IPS-18c (cell line): ENCODE measurements at regions not wholly inside any gene's neighbourhood (a gene's known extent, or its start where the extent isn't known, plus 50 kb on each side); places are given as distances from the start of the nearest gene placed in this dataset.
"Not testable (repeated sequence)": the region's sequence is repeated elsewhere in the genome, so short reads cannot be mapped to it uniquely, and the experiment has no call there.

Source experiments
- H3K4me3 ChIP-seq: 2 replicates; pipeline ENCODE4 v1.7.0; 2013; ENCODE audit warnings: low read depth, mild to moderate bottlenecking, low read length, moderate library complexity; ENCODE audit not compliant: insufficient read depth
- H3K9me3 ChIP-seq: one replicate; pipeline ENCODE4 v1.6.1; 2013; ENCODE audit warnings: mild to moderate bottlenecking, low read length, moderate library complexity; ENCODE audit not compliant: control insufficient read depth, insufficient read depth

DNA sequence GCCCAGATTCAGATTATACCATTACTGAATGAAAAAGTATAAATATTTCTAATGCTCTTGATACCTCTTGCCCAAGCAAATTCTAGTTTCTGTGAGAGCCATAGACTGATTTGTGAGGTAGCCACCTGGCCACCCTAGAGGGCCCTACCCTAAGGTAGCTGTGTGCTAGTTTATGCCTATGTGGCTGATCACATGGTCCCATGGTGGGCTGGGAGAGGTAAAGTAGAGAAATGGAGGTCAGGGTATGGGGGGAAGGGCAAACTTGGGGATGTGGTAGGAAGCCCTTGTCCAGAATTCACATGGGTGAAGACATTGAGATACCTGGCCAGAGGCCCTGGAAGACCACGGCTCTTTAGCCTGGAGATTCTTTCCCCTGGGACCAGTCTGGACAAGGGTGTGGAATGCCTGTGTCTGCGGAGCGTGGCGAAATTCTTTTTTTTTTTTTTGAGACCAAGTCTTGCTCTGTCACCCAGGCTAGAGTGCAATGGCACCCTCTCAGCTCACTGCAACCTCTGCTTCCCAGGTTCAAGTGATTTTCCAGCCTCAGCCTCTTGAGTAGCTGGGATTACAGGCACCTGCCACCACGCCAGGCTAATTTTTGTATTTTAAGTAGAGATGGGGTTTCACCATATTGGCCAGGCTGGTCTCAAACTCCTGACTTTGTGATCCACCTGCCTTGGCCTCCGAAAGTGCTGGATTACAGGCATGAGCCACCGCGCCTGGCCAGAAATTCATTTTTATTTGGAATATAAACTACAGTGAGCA is 639.4 kb downstream of the ACTR3B start:
- peaks cover 1% of the 10 kb centered on the region for H3K9me3 ChIP-seq

DNA sequence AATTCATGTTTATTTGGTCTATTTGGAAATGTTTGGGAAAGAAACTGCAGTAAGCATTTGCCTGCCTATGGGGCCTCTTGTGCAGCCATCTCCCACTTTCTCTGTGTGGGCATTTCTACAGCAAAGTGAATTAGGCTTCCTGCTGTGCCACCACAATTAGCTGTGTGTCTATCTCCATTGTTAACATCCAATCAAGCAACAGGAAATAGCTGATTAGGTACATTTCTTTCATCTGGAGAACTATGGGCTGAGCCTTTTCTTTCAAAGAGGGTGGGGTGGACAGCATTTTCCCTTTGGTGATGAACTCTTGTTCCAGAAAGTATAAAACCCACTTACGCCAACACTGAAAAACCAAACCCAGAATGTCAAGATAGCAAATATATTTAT is 640.0 kb downstream of the ACTR3B start:
- peaks cover 3% of the 10 kb centered on the region for H3K9me3 ChIP-seq
- H3K4me3 ChIP-seq, result no peak overlapping the region

More for the DNA sequence above, 639.4 kb downstream of the ACTR3B start:
- H3K4me3 ChIP-seq, result no peak overlapping the region

DNA sequence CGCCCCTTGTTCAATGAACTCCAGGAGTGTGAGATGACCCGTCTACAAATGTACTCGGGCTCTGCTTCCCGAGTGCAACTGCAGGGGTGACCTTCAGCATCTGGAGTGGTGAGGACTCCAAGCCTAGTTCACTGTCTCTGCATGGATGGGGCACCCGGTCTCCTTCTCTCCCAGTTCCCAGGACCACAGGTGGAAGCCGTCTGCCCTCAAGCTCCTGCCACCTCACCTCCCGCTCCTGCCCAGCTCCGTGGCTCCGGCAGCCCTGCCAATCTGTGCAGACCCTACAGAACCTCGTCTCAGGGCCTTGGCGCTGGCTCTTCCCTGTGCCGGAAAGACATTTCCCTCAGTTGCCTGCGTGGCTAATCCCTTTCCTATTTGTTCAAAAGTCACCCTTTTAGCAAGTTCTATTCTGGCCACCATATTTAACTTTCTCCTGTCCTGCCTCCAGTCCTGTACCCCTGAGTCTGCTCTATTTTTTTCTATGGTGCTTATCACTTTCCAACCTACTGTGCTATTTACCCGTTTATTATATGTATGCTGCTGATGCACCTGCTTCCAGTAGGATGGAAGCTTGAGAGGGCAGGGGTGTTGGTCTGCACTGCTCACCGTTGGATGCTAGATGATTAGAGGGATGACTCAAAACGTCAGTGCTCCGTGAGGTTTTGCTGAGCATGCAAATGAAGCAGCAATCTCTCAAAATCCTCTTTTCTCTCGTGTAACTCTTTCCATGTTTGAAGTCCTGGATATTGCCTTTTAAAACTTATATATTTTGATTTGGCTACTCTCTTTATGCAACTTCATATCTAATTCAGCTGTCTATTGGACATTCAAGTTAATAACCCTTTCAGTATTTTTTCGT is 641.4 kb downstream of the ACTR3B start:
- H3K4me3 ChIP-seq, result no peak overlapping the region
- H3K9me3 ChIP-seq, result peaks cover 3% of the 10 kb centered on the region

DNA sequence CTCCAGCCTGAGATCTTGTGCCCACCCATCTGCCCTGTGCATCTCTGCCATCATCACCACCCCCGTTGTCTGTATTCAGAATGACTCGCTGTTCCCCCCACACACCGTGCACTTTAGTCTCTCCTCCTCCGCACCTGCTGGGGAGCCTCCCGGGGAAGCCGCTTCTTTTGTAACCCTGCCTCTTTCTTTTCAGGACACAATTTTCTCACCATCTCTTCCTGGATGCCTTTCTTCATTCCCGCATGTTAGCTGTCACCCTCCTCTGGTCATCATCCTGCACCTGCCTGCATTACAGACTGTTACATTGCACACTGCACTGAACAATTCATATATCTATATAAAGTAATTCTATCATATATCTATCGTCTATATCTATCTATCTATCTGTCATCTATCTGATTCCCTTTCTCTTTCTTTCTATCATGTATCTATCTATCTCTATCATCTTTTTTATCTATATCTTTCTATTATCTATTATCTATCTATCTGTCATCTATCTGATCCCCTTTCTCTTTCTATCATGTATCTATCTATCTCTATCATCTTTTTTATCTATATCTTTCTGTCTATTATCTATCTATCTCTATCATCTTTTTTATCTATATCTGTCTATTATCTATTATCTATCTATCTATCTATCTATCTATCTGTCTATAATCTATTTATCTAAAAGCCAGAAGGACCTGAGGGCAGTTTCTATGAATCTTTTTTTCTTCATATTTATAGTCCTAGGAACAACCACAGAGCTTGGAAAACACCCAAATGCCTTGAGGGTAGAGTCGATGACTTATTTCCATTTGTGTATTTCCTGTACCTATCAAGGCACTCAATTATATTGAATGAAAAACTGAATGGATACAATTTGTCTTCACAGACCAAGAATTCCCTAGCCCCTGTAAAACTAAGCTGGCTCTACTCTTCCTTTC is 642.5 kb downstream of the ACTR3B start:
- no peak overlapping the region for H3K4me3 ChIP-seq
- H3K9me3 ChIP-seq, result peaks cover 3% of the 10 kb centered on the region

DNA sequence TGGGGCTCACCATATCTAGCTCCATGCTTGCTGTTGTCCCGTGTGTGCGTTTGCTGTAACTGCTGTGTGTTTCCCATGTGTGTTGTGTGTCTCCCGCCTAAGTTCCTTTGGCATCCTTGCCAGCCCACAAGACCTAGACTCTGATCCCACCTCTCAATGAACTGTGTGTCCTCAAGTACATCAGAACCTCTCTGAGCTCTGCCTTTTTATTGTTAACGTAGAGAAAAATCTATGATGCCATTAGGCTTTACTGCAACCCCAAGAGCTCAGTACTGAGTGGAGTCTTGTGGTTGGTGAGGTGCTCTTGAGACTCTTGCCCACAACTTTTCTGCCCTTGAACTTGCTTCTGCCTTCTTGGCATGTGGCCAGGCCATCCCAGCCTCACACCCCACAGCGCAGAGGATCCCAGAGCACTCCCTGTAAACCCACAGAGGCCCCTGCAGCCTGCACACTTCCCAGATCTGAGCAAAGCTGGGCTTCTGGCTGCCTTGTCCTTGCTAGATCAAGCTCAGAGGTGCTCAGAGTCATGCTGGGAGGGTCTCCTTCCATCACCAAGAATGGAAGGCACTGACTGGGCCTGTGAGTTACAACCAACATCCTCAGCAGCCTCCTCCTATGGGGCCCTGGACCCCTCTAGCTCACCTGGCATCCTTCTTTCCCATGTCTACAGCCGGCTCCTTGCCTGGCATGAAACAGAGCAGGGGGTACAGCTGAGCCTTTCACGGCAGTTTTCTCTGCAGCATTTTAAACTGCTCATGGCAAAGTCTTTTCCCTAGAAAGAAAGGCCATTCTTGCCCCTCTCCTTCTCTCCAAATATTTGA is 643.4 kb downstream of the ACTR3B start:
- peaks cover 3% of the 10 kb centered on the region for H3K9me3 ChIP-seq
- H3K4me3 ChIP-seq, result no peak overlapping the region

DNA sequence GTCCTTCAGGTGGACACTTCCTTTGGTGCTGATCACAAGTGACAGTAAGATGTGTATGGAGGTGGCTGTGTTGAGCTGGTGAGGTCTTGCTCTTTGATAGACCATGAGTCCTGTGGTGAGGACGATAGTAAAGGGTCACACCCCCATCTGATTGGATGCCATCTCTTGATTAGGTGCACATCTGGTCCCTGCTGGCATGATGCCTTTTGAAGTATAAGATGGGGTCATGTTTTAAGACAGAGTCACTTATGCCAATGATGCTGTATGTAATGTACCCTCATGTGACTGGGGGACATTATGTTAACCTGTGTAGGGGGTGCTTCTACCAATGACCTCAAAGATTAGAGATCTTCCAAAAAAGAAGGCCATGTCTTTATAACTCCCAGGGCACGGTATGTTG is 644.6 kb downstream of the ACTR3B start:
- H3K4me3 ChIP-seq, result no peak overlapping the region
- peaks cover 3% of the 10 kb centered on the region for H3K9me3 ChIP-seq

DNA sequence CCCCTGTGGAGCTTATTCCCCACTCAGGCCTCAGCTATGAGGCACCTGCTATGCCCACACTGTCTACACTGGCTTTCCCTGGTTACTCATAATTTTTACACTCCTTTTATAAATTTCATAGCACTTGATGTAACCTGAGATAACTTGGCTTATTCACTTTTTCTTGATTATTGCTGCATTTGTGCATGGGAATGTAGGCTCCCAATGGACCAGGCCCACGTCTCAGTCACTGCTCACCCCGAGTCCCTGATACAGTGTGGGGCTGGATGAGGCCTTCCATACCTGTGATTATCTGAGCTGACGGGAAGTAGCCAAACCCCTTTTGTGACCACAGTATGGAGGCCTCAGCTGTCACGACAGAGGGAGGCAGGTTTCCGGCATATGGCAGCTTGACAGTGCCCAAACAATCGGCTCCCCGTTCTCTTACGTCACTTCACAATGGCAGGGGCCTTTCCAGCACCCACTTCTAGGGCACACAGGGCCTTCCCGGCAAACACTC is 645.3 kb downstream of the ACTR3B start:
- H3K4me3 ChIP-seq, result no peak overlapping the region
- peaks cover 3% of the 10 kb centered on the region for H3K9me3 ChIP-seq

DNA sequence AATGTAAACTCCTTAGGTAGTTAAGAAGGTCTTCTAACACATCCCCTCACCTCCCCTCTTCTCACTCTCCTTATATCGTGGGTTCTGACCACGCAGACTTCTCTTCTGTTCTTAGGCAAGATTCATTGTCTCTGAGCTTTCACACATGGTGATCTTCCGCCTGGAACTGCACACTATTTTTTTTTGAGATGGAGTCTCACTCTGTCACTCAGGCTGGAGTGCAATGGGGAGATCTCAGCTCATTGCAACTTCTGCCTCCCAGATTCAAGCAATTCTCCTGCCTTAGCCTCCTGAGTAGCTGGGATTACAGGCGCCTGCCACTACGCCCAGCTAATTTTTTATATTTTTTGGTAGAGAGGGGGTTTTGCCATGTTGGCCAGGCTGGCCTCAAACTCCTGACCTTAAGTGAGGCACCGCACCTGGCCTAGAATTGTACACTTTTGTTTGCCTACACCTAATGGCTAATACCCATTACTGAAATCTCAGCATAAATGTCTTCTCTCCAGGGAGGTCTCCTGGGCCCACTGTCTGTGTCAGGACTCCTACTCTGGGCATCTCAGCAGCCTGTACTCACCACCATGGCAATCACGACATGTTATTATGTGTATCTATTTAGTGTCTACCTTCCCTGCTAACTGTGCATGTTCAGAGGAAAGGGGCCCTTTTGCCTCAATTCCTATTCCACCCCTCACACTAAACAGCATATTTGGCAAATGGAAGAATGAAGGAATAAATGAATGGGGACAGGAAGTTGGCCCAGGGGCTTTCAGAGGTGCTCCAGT is 646.3 kb upstream of the DPP6 start:
- H3K4me3 ChIP-seq, result no peak overlapping the region

DNA sequence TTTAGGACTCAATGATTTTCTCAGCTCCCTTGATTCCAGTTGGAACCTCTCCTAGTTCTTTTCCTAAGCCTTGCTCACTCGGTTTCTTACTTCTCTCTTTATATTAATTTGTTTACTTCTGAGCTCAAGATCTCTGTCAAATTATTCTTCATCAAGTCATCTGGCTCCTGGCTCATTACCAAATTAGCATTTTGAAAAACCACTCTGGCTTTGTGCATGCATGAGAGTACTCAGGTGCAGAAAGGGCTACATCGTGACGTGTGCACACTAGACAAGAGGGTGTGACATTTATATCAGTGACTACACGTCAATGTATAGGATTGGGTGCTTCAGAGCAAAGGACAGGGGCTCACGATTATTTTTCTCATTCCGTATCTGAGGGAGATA is 645.7 kb upstream of the DPP6 start:
- Histone ChIP-seq H3K9me3 (peaks cover 3% of the 10 kb centered on the region), H3K4me3 (no peak overlapping the region)

More for the DNA sequence above, 646.3 kb upstream of the DPP6 start:
- H3K9me3 ChIP-seq, result peaks cover 3% of the 10 kb centered on the region

DNA sequence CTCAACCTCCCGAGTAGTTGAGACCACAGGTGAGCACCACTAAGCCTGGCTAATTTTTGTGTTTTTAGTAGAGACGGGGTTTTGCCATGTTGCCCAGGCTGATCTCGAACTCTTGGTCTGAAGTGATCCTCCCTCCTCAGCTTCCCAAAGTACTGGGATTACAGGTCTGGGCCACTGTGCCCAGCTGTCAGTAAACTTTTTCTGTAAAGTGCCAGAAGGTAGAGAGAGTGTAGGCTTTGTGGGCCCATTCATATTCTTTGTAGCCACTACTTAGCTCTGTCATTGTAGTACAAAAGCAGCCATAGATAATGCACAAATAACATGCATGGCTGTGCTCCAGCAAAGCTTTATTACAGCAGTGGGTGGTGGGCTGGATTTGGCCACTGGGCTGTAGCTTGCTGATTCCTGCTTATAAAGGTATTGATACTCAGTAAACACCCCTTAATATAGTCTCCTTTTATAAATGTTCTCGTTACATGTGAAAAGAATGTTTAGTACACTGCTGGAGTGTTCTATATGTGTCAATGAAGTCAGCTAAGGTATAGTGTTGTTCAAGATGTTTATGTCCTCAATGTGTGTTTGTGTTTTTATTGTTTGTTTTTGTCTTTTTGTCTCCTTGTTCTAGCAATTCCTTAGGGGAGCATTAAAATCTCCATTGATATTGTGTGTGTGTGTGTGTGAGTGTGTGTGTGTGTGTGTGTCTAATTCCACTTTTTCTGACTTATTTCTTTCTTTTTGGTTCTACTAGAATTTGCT is 644.7 kb upstream of the DPP6 start:
- peaks cover 3% of the 10 kb centered on the region for H3K9me3 ChIP-seq
- H3K4me3 ChIP-seq, result no peak overlapping the region

DNA sequence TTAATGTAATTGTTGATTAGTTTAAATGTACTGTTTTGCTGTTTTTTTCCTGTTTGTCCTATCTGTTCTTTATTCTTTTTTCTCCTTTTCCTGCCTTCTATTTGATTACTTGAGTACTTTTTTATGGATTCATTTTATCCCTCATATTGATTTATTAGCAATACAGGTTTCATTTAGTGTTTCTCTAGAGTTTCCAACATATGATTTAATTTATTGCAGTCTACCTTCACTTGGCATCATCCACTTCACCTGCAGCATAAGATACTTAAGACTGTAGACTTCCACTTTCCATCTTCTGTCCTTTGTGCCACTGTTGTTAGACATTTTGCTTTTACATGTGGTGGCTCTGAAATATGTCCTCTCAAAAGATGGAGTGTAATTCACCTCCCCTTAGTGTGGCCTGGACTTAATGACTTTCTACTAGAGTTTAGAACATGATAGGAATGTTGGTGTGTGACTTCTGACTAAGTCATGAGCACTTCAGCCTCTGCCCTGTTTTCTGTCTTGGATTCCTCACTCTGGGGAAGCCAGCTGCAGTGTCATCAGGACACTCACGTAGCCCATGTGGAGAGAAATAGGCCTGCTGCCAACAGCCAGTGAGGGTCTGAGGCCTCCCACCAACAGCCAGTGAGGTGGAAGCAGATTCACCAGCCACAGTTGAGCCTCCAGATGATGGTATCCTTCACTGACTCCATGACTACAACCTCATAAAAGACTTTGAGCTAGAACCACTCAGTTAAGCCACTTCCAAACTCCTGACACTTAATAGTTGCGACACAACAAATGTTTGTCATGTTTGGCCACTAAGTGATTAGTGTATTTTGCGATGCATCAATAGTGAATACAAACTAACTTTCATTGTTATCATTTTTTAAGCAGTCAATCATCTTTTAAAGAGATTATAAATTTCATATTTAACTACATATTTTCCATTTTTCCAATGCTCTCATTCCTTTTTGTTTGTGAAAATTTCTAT is 643.5 kb upstream of the DPP6 start:
- Histone ChIP-seq H3K9me3 (peaks cover 3% of the 10 kb centered on the region), H3K4me3 (no peak overlapping the region)

DNA sequence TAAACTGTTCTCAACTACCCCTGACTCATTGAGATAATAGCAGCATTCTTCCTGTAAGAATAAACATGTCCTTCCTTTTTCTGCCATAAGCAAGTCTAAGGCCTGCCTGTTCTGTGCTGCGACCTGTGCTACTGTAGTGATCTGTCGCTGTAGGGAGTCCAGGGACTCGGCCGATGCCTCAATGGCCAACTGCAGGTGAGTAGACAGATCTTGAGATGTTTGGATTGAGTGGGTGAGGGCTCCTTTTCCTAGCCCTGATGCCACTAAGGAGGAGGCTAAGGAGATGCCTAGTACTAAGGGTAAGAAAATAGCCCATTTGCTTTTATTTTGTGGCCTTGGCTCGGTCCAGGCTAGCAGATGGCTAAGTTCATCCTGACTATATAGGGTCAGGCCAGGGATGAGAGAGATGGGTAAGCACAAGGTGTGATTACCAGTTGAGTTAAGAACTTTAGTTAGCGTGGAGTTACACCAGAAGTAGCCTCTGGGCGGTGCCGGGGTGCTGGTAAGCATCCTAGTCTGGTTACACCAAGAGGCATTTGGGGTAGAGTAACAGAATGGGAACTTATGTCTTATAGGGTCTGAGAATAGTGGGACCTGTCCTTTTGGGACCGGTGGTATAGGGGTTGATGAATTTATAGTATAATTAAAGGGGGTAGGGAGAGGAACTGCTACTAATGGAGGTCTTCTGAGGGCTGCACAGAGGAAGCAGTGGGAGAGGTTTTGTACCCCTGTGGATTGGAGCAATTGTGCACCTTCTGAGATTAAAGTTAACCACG is 642.4 kb upstream of the DPP6 start:
- not testable (repeated sequence) for H3K9me3 ChIP-seq, H3K4me3 ChIP-seq

DNA sequence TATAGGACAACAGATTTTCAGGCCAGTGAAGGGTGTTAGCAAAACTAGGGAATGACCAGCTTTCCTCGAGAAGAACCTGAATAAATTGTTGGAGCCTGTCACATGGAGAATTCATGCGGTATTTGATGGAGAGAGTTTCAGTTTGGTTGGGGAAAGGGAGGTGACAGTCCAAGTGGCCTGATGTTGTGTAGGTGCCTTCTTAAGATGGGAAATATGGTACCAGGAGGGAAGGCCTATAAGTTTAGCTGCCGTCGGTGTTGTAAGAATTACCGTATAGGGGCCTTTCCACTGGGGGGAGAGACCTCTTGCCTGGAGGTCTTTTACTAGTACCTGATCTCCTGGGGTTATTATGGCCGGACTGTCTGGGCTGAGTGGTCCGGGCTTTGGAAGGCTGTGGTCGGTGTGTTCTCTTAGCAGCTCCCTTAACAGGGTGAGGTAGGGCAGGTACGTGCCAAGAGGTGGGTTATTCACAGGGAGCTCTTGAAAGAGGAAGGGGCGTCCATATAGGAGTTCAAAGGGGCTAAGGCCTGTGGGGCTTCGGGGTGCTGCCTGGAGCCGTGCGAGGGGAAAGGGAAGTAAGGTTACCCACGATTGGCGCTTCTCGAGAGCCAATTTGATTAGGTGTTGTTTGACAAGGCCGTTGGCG is 641.1 kb upstream of the DPP6 start:
- H3K9me3 ChIP-seq, H3K4me3 ChIP-seq: not testable (repeated sequence)
